PFSK-1 (cell line): ENCODE measurements at regions not wholly inside any gene's neighbourhood (a gene's known extent, or its start where the extent isn't known, plus 50 kb on each side); places are given as distances from the start of the nearest gene placed in this dataset.

Experiments used
- FOXP2 ChIP-seq: optimal IDR thresholded peaks from 2 replicates; pipeline ENCODE3; 2011; ENCODE audit warnings: borderline replicate concordance, control low read depth, inconsistent platforms; ENCODE audit not compliant: insufficient read depth; ENCODE audit errors: extremely low read length, extremely low read depth
- POLR2AphosphoS5 ChIP-seq: IDR thresholded peaks from 2 replicates; pipeline ENCODE4 v1.6.1; 2012; ENCODE audit warnings: low read depth, mild to moderate bottlenecking, control low read depth, low read length, moderate library complexity
- REST ChIP-seq, 2 experiments: IDR thresholded peaks; 2 replicates each; pipeline versions ENCODE4 v1.6.1 to v1.8.0; 2011 to 2012; ENCODE audit warnings: low read depth in 2 of 2, low read length in 2 of 2, control low read depth in 1 of 2, inconsistent platforms in 1 of 2, mild to moderate bottlenecking in 1 of 2, moderate library complexity in 1 of 2; ENCODE audit not compliant: insufficient read depth in 1 of 2
- TAF1 ChIP-seq: IDR thresholded peaks from 2 replicates; pipeline ENCODE4 v1.6.1; 2012; ENCODE audit warnings: low read length, control low read depth, borderline replicate concordance; ENCODE audit not compliant: insufficient read depth

GRCh38 chr3:110267304-110267845, 804.2 kb upstream of the NECTIN3 start:
- TF ChIP-seq TAF1: no peak
- TF ChIP-seq REST (IDR thresholded peaks at IDR 0.05; ENCODE audit: insufficient read depth in 1 of 2, low read depth in 2 of 2, low read length in 2 of 2): no peak
- no peak for TF ChIP-seq POLR2AphosphoS5
- no peak for TF ChIP-seq FOXP2
